ENCODE measurements at regions not wholly inside any gene's neighbourhood (a gene's known extent, or its start where the extent isn't known, plus 50 kb on each side); places are given as distances from the start of the nearest gene placed in this dataset.

DNA sequence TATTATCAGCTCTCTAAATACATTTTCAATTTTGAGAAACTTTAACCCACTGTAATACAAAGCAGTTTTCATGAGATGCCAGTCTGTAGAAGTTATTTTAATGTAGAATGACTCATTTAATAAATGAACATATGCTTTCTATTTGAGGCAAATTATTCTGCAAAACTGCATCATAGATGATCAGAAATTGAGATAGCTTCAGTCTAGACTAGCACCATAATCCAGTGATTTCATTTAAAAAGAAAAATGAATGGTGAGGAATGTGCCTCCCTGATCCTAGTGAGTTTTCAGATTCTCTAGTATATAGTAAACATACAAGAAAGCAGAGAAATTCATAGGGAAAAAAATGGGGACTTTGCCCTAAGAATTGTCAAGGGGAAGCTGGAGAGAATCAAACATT lies 66.1 kb downstream of the OR5AK2 start:
- Histone ChIP-seq H3K9me3 (ENCODE audit: control insufficient read depth in 1 of 2, insufficient read depth in 1 of 2, low read depth in 1 of 2, low read length in 2 of 2) (no peaks in the 10 kb centered on the region), H3K9me2 (ENCODE audit: insufficient read depth) (no peaks in the 10 kb centered on the region), H3K27ac (ENCODE audit: low read depth, low read length) (no peak overlapping the region), H3K27me3 (ENCODE audit: insufficient read depth, low read length) (0 out of 2 replicates have a peak, but pooled peaks cover 17% of the 10 kb centered on the region), H3K36me3 (ENCODE audit: control insufficient read depth in 1 of 2, insufficient read depth in 2 of 2, low read length in 2 of 2) (no peaks in the 10 kb centered on the region), H3K4me2 (ENCODE audit: low read length) (no peak overlapping the region), H2AFZ (ENCODE audit: low read depth, low read length, poor library complexity, severe bottlenecking) (no peak overlapping the region), H3K79me2 (ENCODE audit: insufficient read depth, low read length) (no peaks in the 10 kb centered on the region), H3K4me3 (replicated peaks in 1 of 2; ENCODE audit: low read depth in 1 of 2, low read length in 2 of 2) (no peak overlapping the region), H4K20me1 (ENCODE audit: insufficient read depth) (no peaks in the 10 kb centered on the region), H3K4me1 (ENCODE audit: control insufficient read depth in 1 of 2, insufficient read depth in 2 of 2, low read length in 2 of 2) (no peaks in the 10 kb centered on the region), H3K9ac (ENCODE audit: low read length) (no peak overlapping the region)
- CTCF ChIA-PET: no interaction called here
- intact Hi-C loops (cut with micrococcal nuclease): no loop called here
- RAD21 ChIA-PET (ENCODE audit: low non-redundant PET in 1 of 2, low total read pairs in 2 of 2, uncharacterized antibody in 2 of 2, unreplicated experiment in 2 of 2): no interaction called here
- DNase-seq (ENCODE audit: low read depth, low spot score) (no peak), ATAC-seq (no peak)
- POLR2A ChIA-PET: interaction anchor here (0.6 kb wide), 1 partner anchor 1070 kb away, joined by 5 read pairs; the partner anchor contains the start of gene OR9I1
- TF ChIP-seq, protein P1, sequence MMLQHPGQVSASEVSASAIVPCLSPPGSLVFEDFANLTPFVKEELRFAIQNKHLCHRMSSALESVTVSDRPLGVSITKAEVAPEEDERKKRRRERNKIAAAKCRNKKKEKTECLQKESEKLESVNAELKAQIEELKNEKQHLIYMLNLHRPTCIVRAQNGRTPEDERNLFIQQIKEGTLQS (IDR thresholded peaks at IDR 0.05): no peak
- TF ChIP-seq ZNF274 (IDR thresholded peaks at IDR 0.05; ENCODE audit: low read depth, low read length) (no peak), ZFX (IDR thresholded peaks at IDR 0.05) (no peak), CTCF (IDR thresholded peaks at IDR 0.05 in 2 of 3, conservative IDR thresholded peaks at IDR 0.05 in 1 of 3; ENCODE audit: borderline replicate concordance in 1 of 3, insufficient read depth in 1 of 3, low read depth in 2 of 3, low read length in 2 of 3) (no peak), SIN3A (IDR thresholded peaks at IDR 0.05; ENCODE audit: low read depth) (no peak), POLR2A (IDR thresholded peaks at IDR 0.05; ENCODE audit: borderline replicate concordance, extremely low read depth, insufficient read depth, insufficient read length) (no peak), FOSL1 (IDR thresholded peaks at IDR 0.05; ENCODE audit: low read depth) (no peak), CEBPB (IDR thresholded peaks at IDR 0.05; ENCODE audit: low read depth) (no peak), POLR2AphosphoS5 (IDR thresholded peaks at IDR 0.05; ENCODE audit: low read depth, low read length) (no peak), TCF7L2 (IDR thresholded peaks at IDR 0.05; ENCODE audit: borderline replicate concordance, extremely low read depth, insufficient read depth, insufficient read length) (no peak), REST (IDR thresholded peaks at IDR 0.05; ENCODE audit: low read depth) (no peak), MAX (IDR thresholded peaks at IDR 0.05) (no peak), EZH2phosphoT487 (IDR thresholded peaks at IDR 0.05; ENCODE audit: borderline replicate concordance) (no peak), SRF (IDR thresholded peaks at IDR 0.05; ENCODE audit: low read depth) (no peak)
- TF ChIP-seq, protein P2, sequence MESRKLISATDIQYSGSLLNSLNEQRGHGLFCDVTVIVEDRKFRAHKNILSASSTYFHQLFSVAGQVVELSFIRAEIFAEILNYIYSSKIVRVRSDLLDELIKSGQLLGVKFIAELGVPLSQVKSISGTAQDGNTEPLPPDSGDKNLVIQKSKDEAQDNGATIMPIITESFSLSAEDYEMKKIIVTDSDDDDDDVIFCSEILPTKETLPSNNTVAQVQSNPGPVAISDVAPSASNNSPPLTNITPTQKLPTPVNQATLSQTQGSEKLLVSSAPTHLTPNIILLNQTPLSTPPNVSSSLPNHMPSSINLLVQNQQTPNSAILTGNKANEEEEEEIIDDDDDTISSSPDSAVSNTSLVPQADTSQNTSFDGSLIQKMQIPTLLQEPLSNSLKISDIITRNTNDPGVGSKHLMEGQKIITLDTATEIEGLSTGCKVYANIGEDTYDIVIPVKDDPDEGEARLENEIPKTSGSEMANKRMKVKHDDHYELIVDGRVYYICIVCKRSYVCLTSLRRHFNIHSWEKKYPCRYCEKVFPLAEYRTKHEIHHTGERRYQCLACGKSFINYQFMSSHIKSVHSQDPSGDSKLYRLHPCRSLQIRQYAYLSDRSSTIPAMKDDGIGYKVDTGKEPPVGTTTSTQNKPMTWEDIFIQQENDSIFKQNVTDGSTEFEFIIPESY (IDR thresholded peaks at IDR 0.05; ENCODE audit: extremely low read depth, insufficient replicate concordance, low read length): no peak
- BruUV-seq (replicated peaks): no TSS peak

Data from HCT116 (cell line).